ENCODE measurements at regions not wholly inside any gene's neighbourhood (a gene's known extent, or its start where the extent isn't known, plus 50 kb on each side); places are given as distances from the start of the nearest gene placed in this dataset.

GRCh38 chr4:159762672-159763071 lies 659.8 kb downstream of the RAPGEF2 start:
- Histone ChIP-seq H3K27me3 (ENCODE audit: control insufficient read depth in 1 of 2, insufficient read depth in 2 of 2, low read length in 2 of 2) (no peaks in the 10 kb centered on the region), H3K36me3 (replicated peaks in 1 of 2; ENCODE audit: control insufficient read depth in 1 of 2, insufficient read depth in 2 of 2, low read length in 2 of 2) (no peaks in the 10 kb centered on the region), H4K20me1 (ENCODE audit: insufficient read depth, low read length) (no peaks in the 10 kb centered on the region), H3K79me2 (ENCODE audit: insufficient read depth, low read length) (no peaks in the 10 kb centered on the region), H3K4me1 (ENCODE audit: insufficient read depth, low read length) (no peaks in the 10 kb centered on the region), H3K4me2 (ENCODE audit: low read depth, low read length) (no peak overlapping the region), H3K9ac (ENCODE audit: insufficient read depth, low read depth, low read length) (no peak overlapping the region), H3K4me3 (replicated peaks in 1 of 3; ENCODE audit: insufficient read depth in 1 of 3, low read depth in 2 of 3, low read length in 3 of 3) (no peak overlapping the region), H3K27ac (ENCODE audit: extremely low read length, insufficient read depth, low read length) (no peak overlapping the region), H2AFZ (ENCODE audit: low read length) (no peak overlapping the region), H3K9me3 (ENCODE audit: low read length) (no peaks in the 10 kb centered on the region)
- CTCF ChIA-PET (ENCODE audit: low intra/inter-chr PET ratio, low total read pairs) = no interaction called here
- in situ Hi-C loops (cut with HindIII; ENCODE audit: extremely low pct_ligation_motif_present, low pct_unique_long_range_greater_than_20kb) = no loop called here
- DNase-seq (ENCODE audit: low spot score) = no peak
- ATAC-seq = no peak
- TF ChIP-seq POLR2A (IDR thresholded peaks at IDR 0.05; ENCODE audit: insufficient read depth in 1 of 2, low read depth in 2 of 2, low read length in 2 of 2) (no peak), ZNF276 (CRISPR knock-in tag; IDR thresholded peaks at IDR 0.05; ENCODE audit: low read depth) (no peak), ZNF512B (CRISPR knock-in tag; IDR thresholded peaks at IDR 0.05; ENCODE audit: borderline replicate concordance) (no peak), GATAD1 (CRISPR knock-in tag; IDR thresholded peaks at IDR 0.05) (no peak), SMAD3 (CRISPR knock-in tag; IDR thresholded peaks at IDR 0.05) (no peak), ZNF580 (CRISPR knock-in tag; IDR thresholded peaks at IDR 0.05; ENCODE audit: borderline replicate concordance, low read depth) (no peak), SMARCC2 (IDR thresholded peaks at IDR 0.05) (no peak), NR2F1 (CRISPR knock-in tag; IDR thresholded peaks at IDR 0.05) (no peak), BRD4 (CRISPR knock-in tag; IDR thresholded peaks at IDR 0.05) (no peak), TARDBP (CRISPR knock-in tag; IDR thresholded peaks at IDR 0.05) (no peak), ISL2 (CRISPR knock-in tag; IDR thresholded peaks at IDR 0.05) (no peak), SRY (CRISPR knock-in tag; IDR thresholded peaks at IDR 0.05) (no peak), FOSL2 (CRISPR knock-in tag; IDR thresholded peaks at IDR 0.05) (no peak), ZFP36 (IDR thresholded peaks at IDR 0.05; ENCODE audit: borderline replicate concordance, low read depth, low read length, partially characterized antibody) (no peak)
- WGBS (ENCODE audit: low lambda C conversion rate) = 3% methylated on average over 1 of the region's 1 CpG
- POLR2A ChIA-PET = no interaction called here
- FAIRE-seq = no peak
- no TSS peak for BruUV-seq (replicated peaks)
- intact Hi-C loops (cut with micrococcal nuclease; ENCODE audit: unreplicated experiment) = no loop called here
